Panc1 (cell line): ENCODE measurements at regions not wholly inside any gene's neighbourhood (a gene's known extent, or its start where the extent isn't known, plus 50 kb on each side); places are given as distances from the start of the nearest gene placed in this dataset.

Experiments
- ATAC-seq: fragments of 200-7000 bp; cut with Tn5 transposase; 2 replicates; pipeline ENCODE4 v1.9.1; 2020; ENCODE audit warnings: mild to moderate bottlenecking, moderate library complexity
- BruUV-seq: library from RNA; stranded (reverse); fragments of 400-500 nt; replicated peaks from 2 replicates; lab custom pipeline; 2021; lab: Mats Ljungman, UMichigan
- CTCF ChIA-PET: fragments of 300-600 bp; sonication (Branson Sonifier 250); formaldehyde crosslinking; loops from one replicate; lab custom pipeline; 2022; ENCODE audit warnings: antibody characterized with exemption; lab: Charles Lee
- POLR2A ChIA-PET: fragments of 300-600 bp; sonication (Branson Sonifier 250); formaldehyde crosslinking; loops from one replicate; lab custom pipeline; 2022; ENCODE audit warnings: antibody characterized with exemption; lab: Charles Lee
- DNase-seq: peaks from one replicate; pipeline ENCODE4 v3.0.0-alpha.2; 2010; ENCODE audit warnings: low read depth, low spot score
- H3K27ac ChIP-seq: 2 replicates; pipeline ENCODE4 v1.5.1; 2011; ENCODE audit warnings: mild to moderate bottlenecking, low read length, inconsistent platforms
- H3K27me3 ChIP-seq: fragments of 200-500 bp; sonication (Bioruptor generic); 2 replicates; pipeline ENCODE4 v1.6.0; 2014; ENCODE audit warnings: low read length, inconsistent platforms; ENCODE audit not compliant: control insufficient read depth, insufficient read depth
- H3K36me3 ChIP-seq: fragments of 200-500 bp; sonication (Bioruptor generic); 2 replicates; pipeline ENCODE4 v1.5.1; 2014; ENCODE audit warnings: inconsistent platforms, mild to moderate bottlenecking, low read length, moderate library complexity; ENCODE audit not compliant: control insufficient read depth, insufficient read depth
- H3K4me1 ChIP-seq: 2 replicates; pipeline ENCODE4 v1.5.1; 2011; ENCODE audit warnings: inconsistent platforms, mild to moderate bottlenecking, low read length, moderate library complexity; ENCODE audit not compliant: control insufficient read depth, insufficient read depth
- H3K4me3 ChIP-seq, 2 experiments: 2 replicates each; pipeline ENCODE4 v1.5.1; 2011 to 2012; ENCODE audit warnings: low read depth in 2 of 2, low read length in 2 of 2, mild to moderate bottlenecking in 2 of 2, inconsistent platforms in 1 of 2, moderate library complexity in 1 of 2
- H3K9me3 ChIP-seq: fragments of 200-500 bp; sonication (Bioruptor generic); 2 replicates; pipeline ENCODE4 v1.5.1; 2014; ENCODE audit warnings: low read depth, mild to moderate bottlenecking, inconsistent platforms, low read length, moderate library complexity; ENCODE audit not compliant: control insufficient read depth, insufficient read depth
- CTCF ChIP-seq: fragments of 450-650 bp; IDR thresholded peaks from 2 replicates; pipeline ENCODE4 v1.5.1; 2017; ENCODE audit warnings: mild to moderate bottlenecking
- POLR2AphosphoS5 ChIP-seq: IDR thresholded peaks from 2 replicates; pipeline ENCODE4 v1.6.1; 2012; ENCODE audit warnings: mild to moderate bottlenecking, low read depth, low read length, moderate library complexity
- REST ChIP-seq, 2 experiments: IDR thresholded peaks; 2 replicates each; pipeline ENCODE4 v1.6.1; 2011 to 2012; ENCODE audit warnings: low read depth in 2 of 2, control low read depth in 1 of 2, low read length in 1 of 2, mild to moderate bottlenecking in 1 of 2, moderate library complexity in 1 of 2; ENCODE audit not compliant: insufficient read depth in 1 of 2
- SIN3A ChIP-seq: IDR thresholded peaks from 2 replicates; pipeline ENCODE4 v1.6.1; 2012; ENCODE audit warnings: low read depth, mild to moderate bottlenecking, low read length, moderate library complexity, borderline replicate concordance; ENCODE audit not compliant: insufficient read depth
- TCF7L2 ChIP-seq: IDR thresholded peaks from 2 replicates; pipeline ENCODE4 v1.6.1; 2011; ENCODE audit warnings: mild to moderate bottlenecking, low read depth, low read length, inconsistent platforms
- in situ Hi-C: cut with HindIII; loops from 2 replicates; pipeline ENCODE4 v1.10.0; 2016; ENCODE audit warnings: low sequenced_read_pairs, low pct_unique_long_range_greater_than_20kb
- intact Hi-C: fragments of 100-400 bp; cut with micrococcal nuclease; formaldehyde crosslinking; loops from one replicate; pipeline ENCODE4 v1.10.0; 2022; ENCODE audit not compliant: unreplicated experiment

GRCh38 chr13:40102854-40103253 lies 447.4 kb downstream of the COG6 start:
- Histone ChIP-seq H3K27ac (no peak overlapping the region), H3K9me3 (no peaks in the 10 kb centered on the region), H3K36me3 (no peaks in the 10 kb centered on the region), H3K4me1 (no peaks in the 10 kb centered on the region), H3K4me3 (no peak overlapping the region), H3K27me3 (no peaks in the 10 kb centered on the region)
- BruUV-seq, result no TSS peak
- DNase-seq (no peak), ATAC-seq (no peak)
- in situ Hi-C loops, result no loop called here
- POLR2A ChIA-PET, result no interaction called here
- intact Hi-C loops, result no loop called here
- CTCF ChIA-PET, result no interaction called here
- TF ChIP-seq CTCF (no peak), SIN3A (no peak), TCF7L2 (no peak), REST (IDR thresholded peaks at IDR 0.05; ENCODE audit: insufficient read depth in 1 of 2, low read depth in 2 of 2, low read length in 1 of 2) (no peak), POLR2AphosphoS5 (no peak)

- H3K27me3 ChIP-seq, result no peaks in the 10 kb centered on the region
- H3K36me3 ChIP-seq, result no peaks in the 10 kb centered on the region
- H3K4me1 ChIP-seq, result no peaks in the 10 kb centered on the region
- DNase-seq, result no peak
- ChIA-PET CTCF (no interaction called here), POLR2A (no interaction called here)
- H3K4me3 ChIP-seq, result no peak overlapping the region
- TF ChIP-seq REST (IDR thresholded peaks at IDR 0.05; ENCODE audit: insufficient read depth in 1 of 2, low read depth in 2 of 2, low read length in 1 of 2) (no peak), SIN3A (no peak), CTCF (no peak)
- H3K27ac ChIP-seq, result no peak overlapping the region
- no peaks in the 10 kb centered on the region for H3K9me3 ChIP-seq
- ATAC-seq, result no peak
- in situ Hi-C loops, result no loop called here
- intact Hi-C loops, result no loop called here
- no TSS peak for BruUV-seq
These were observed 448.4 kb downstream of the COG6 start for GRCh38 chr13:40103864-40104263.
